K562 (cell line): ENCODE measurements at regions not wholly inside any gene's neighbourhood (a gene's known extent, or its start where the extent isn't known, plus 50 kb on each side); places are given as distances from the start of the nearest gene placed in this dataset.
A peak's percentile ranks its signal among the peaks of the same experiment; 100 is the strongest.

Experiments
- ATAC-seq: fragments of 200-7000 bp; cut with Tn5 transposase; 3 replicates; pipeline ENCODE4 v1.9.1; 2020; ENCODE audit warnings: moderate library complexity
- BruUV-seq: library from RNA; stranded (reverse); fragments of 400-500 nt; replicated peaks from 2 replicates; lab custom pipeline; 2021; lab: Mats Ljungman, UMichigan
- CTCF ChIA-PET: fragments of 300-600 bp; formaldehyde crosslinking; extraction: SDS; loops from one replicate; lab custom pipeline; 2021; ENCODE audit warnings: low intra/inter-chr PET ratio; lab: Yijun Ruan, JAX
- POLR2A ChIA-PET: fragments of 300-600, 350-650 bp; sonication (Branson Sonifier 250); formaldehyde crosslinking; extraction: SDS; loops from one replicate; lab custom pipeline; 2021; ENCODE audit warnings: antibody characterized with exemption, inconsistent platforms; lab: Yijun Ruan, JAX
- DNase-seq, 4 experiments: peaks; one replicate each; pipeline versions ENCODE4 v3.0.0 to v3.0.0-alpha.2; 2011 to 2018; ENCODE audit warnings: low spot score in 3 of 4, mixed read lengths in 3 of 4; ENCODE audit errors: extremely low read depth in 1 of 4
- FAIRE-seq: peaks from 2 replicates; lab custom pipeline; 2011; peaks lifted over from hg19 to GRCh38; lab: Jason Lieb, UNC
- H2AFZ ChIP-seq: 2 replicates; pipeline ENCODE4 v1.6.0; 2011; ENCODE audit warnings: low read depth, low read length, control low read depth, inconsistent platforms
- H3K27ac ChIP-seq: fragments of 200-600 bp; 3 replicates; pipeline ENCODE4 v1.8.0; 2011; ENCODE audit warnings: low read depth, mild to moderate bottlenecking, control low read depth, inconsistent platforms, low read length, moderate library complexity, mixed read lengths; ENCODE audit errors: extremely low read depth
- H3K27me3 ChIP-seq, 2 experiments: fragments of 300-600 bp in 1 of 2; 2 replicates in 1 of 2; 3 replicates in 1 of 2; pipeline versions ENCODE4 v1.6.0 to v1.8.0; 2011; ENCODE audit warnings: inconsistent platforms in 2 of 2, low read length in 2 of 2, mild to moderate bottlenecking in 1 of 2, mixed read lengths in 1 of 2, moderate library complexity in 1 of 2; ENCODE audit not compliant: control insufficient read depth in 2 of 2, insufficient read depth in 2 of 2
- H3K36me3 ChIP-seq: fragments of 300-600 bp; 3 replicates; pipeline ENCODE4 v1.8.0; 2011; ENCODE audit warnings: mild to moderate bottlenecking, low read length, inconsistent platforms; ENCODE audit not compliant: control insufficient read depth, insufficient read depth
- H3K4me1 ChIP-seq, 2 experiments: fragments of 200-600 bp in 1 of 2; replicated peaks in 1 of 2; 2 replicates in 1 of 2; 3 replicates in 1 of 2; pipeline versions ENCODE4 v1.5.1 to v1.8.0; 2011; ENCODE audit warnings: inconsistent platforms in 2 of 2, low read length in 2 of 2, mild to moderate bottlenecking in 1 of 2, mixed read lengths in 1 of 2, moderate library complexity in 1 of 2; ENCODE audit not compliant: control insufficient read depth in 2 of 2, insufficient read depth in 2 of 2
- H3K4me2 ChIP-seq: 2 replicates; pipeline ENCODE4 v1.6.1; 2011; ENCODE audit warnings: low read length, control low read depth, inconsistent platforms, mixed read lengths; ENCODE audit not compliant: insufficient read depth
- H3K4me3 ChIP-seq: fragments of 200-600 bp; sonication (generic), shearing (Covaris generic); 2 replicates; pipeline ENCODE4 v1.5.1; 2016; ENCODE audit warnings: control low read depth, inconsistent platforms
- H3K79me2 ChIP-seq: fragments of 200-600 bp; 3 replicates; pipeline ENCODE4 v1.8.0; 2011; ENCODE audit warnings: low read length, inconsistent platforms; ENCODE audit not compliant: control insufficient read depth, insufficient read depth
- H3K9ac ChIP-seq, 2 experiments: 2 replicates each; pipeline versions ENCODE4 v1.6.0 to v1.6.1; 2011; ENCODE audit warnings: low read depth in 2 of 2, low read length in 2 of 2, control low read depth in 1 of 2, inconsistent platforms in 1 of 2, mild to moderate bottlenecking in 1 of 2, mixed read lengths in 1 of 2; ENCODE audit not compliant: insufficient read depth in 1 of 2
- H3K9me1 ChIP-seq: one replicate; pipeline ENCODE4 v1.6.0; 2011; ENCODE audit warnings: inconsistent platforms, mild to moderate bottlenecking, low read length, moderate library complexity; ENCODE audit not compliant: control insufficient read depth, insufficient read depth
- H3K9me3 ChIP-seq: replicated peaks from 2 replicates; pipeline ENCODE4 v1.5.1; 2011; ENCODE audit warnings: low read depth, low read length, inconsistent platforms; ENCODE audit not compliant: control insufficient read depth, insufficient read depth
- H4K20me1 ChIP-seq: replicated peaks from 2 replicates; pipeline ENCODE4 v1.6.1; 2011; ENCODE audit warnings: low read length, inconsistent platforms, mixed read lengths; ENCODE audit not compliant: control insufficient read depth, insufficient read depth
- ATF1 ChIP-seq, 2 experiments: fragments of 450-650 bp in 1 of 2; IDR thresholded peaks; 2 replicates each; pipeline ENCODE4 v1.6.1; 2016; ENCODE audit warnings: missing compliant biosample characterization in 1 of 2, missing genetic modification characterization in 1 of 2
- ATF2 ChIP-seq: sonication (generic); formaldehyde crosslinking; IDR thresholded peaks from 2 replicates; pipeline ENCODE4 v1.8.1; 2022; ENCODE audit warnings: missing genetic modification reagents
- ATF3 ChIP-seq, 2 experiments: fragments of 450-650 bp in 1 of 2; sonication (generic) in 1 of 2; formaldehyde crosslinking in 1 of 2; IDR thresholded peaks in 1 of 2; conservative IDR thresholded peaks in 1 of 2; 2 replicates each; pipeline versions ENCODE4 v1.6.1 to v1.8.1; 2016 to 2023; ENCODE audit warnings: mild to moderate bottlenecking in 2 of 2, moderate library complexity in 2 of 2, inconsistent platforms in 1 of 2, missing genetic modification reagents in 1 of 2
- ATF7 ChIP-seq: fragments of 450-650 bp; IDR thresholded peaks from 2 replicates; pipeline ENCODE4 v1.7.1; 2014; ENCODE audit warnings: mild to moderate bottlenecking, moderate library complexity
- WGBS: fragments of 100-300 bp; shearing (Covaris generic); methylation state at CpG from one replicate; pipeline ENCODE4 v1.1.6; 2016; ENCODE audit warnings: low coverage, mixed read lengths; ENCODE audit not compliant: insufficient coverage; ENCODE audit errors: missing lambda C conversion rate; 5-methylcytosine and 5-hydroxymethylcytosine counted together
- in situ Hi-C: fragments of 300-500 bp; cut with MboI; formaldehyde crosslinking; loops from 4 replicates; pipeline ENCODE4 v1.15.0; 2018; ENCODE audit warnings: inconsistent platforms, mixed read lengths
- intact Hi-C: fragments of 100-400 bp; cut with micrococcal nuclease; formaldehyde crosslinking; loops from 2 replicates; pipeline ENCODE4 v1.14.2; 2022

- intact Hi-C loops (no loop called here), in situ Hi-C loops (no loop called here)
- Histone ChIP-seq H3K9me1 (no peaks in the 10 kb centered on the region), H2AFZ (no peak overlapping the region), H3K79me2 (no peaks in the 10 kb centered on the region), H3K36me3 (no peaks in the 10 kb centered on the region), H3K27me3 (no peaks in the 10 kb centered on the region), H3K4me3 (no peak overlapping the region), H3K27ac (no peak overlapping the region), H4K20me1 (no peaks in the 10 kb centered on the region), H3K9me3 (no peaks in the 10 kb centered on the region), H3K4me1 (no peaks in the 10 kb centered on the region; a peak in 1 of 5 replicates), H3K9ac (no peak overlapping the region), H3K4me2 (no peak overlapping the region)
- peak in 1 of 4 experiments; percentile 0 for DNase-seq
- POLR2A ChIA-PET = no interaction called here
- WGBS = 2% methylated on average over 16 of the region's 26 CpGs
- no peak for FAIRE-seq
- no TSS peak for BruUV-seq
- ATAC-seq = no peak
- TF ChIP-seq ATF7 (peak; percentile 51), ATF1 (CRISPR knock-in tag; IDR thresholded peaks at IDR 0.05) (no peak), ATF1 (tag; IDR thresholded peaks at IDR 0.05) (no peak), ATF3 (IDR thresholded peaks at IDR 0.05) (peak; percentile 51), ATF3 (CRISPR knock-in tag; conservative IDR thresholded peaks at IDR 0.05) (no peak), ATF2 (CRISPR knock-in tag) (no peak)
- CTCF ChIA-PET = no interaction called here
These were observed 110.5 kb upstream of the GAP43 start for GRCh38 chr3:115512565-115513415.
